NCI-H526 (cell line): ENCODE measurements at regions not wholly inside any gene's neighbourhood (a gene's known extent, or its start where the extent isn't known, plus 50 kb on each side); places are given as distances from the start of the nearest gene placed in this dataset.

Experiments used
- DNase-seq, 2 experiments: peaks; one replicate each; lab custom pipeline; 2025; lab: John Stamatoyannopoulos, UW

- no peak for DNase-seq
Measured at GRCh38 chr7:120164-120991, 72.0 kb upstream of the FAM20C start.

GRCh38 chr7:121002-121785, 71.2 kb upstream of the FAM20C start:
- DNase-seq, result no peak

GRCh38 chr7:123237-123636, 69.1 kb upstream of the FAM20C start:
- no peak for DNase-seq

GRCh38 chr7:124130-124949, 68.0 kb upstream of the FAM20C start:
- peak in 1 of 2 experiments; percentile 64 for DNase-seq

- no peak for DNase-seq
Measured at GRCh38 chr7:125061-125475, 67.3 kb upstream of the FAM20C start.

GRCh38 chr7:125661-126060, 66.7 kb upstream of the FAM20C start:
- DNase-seq, result no peak

- DNase-seq, result no peak
Measured at GRCh38 chr7:126368-126767, 66.0 kb upstream of the FAM20C start.

- no peak for DNase-seq
Measured at GRCh38 chr7:127064-127598, 65.2 kb upstream of the FAM20C start.

- DNase-seq, result no peak
Measured at GRCh38 chr7:128171-129080, 63.9 kb upstream of the FAM20C start.

- peak in 1 of 2 experiments; percentile 49 for DNase-seq
Measured at GRCh38 chr7:129366-130221, 62.8 kb upstream of the FAM20C start.

- no peak for DNase-seq
Measured at GRCh38 chr7:130222-130572, 62.2 kb upstream of the FAM20C start.

- DNase-seq, result no peak
Measured at GRCh38 chr7:130875-131780, 61.2 kb upstream of the FAM20C start.

- DNase-seq, result no peak
Measured at GRCh38 chr7:131781-132482, 60.4 kb upstream of the FAM20C start.

GRCh38 chr7:132899-133298, 59.5 kb upstream of the FAM20C start:
- DNase-seq, result no peak

- no peak for DNase-seq
Measured at GRCh38 chr7:133470-133869, 58.9 kb upstream of the FAM20C start.

GRCh38 chr7:134029-134428, 58.3 kb upstream of the FAM20C start:
- no peak for DNase-seq

- DNase-seq, result no peak
Measured at GRCh38 chr7:134561-135256, 57.7 kb upstream of the FAM20C start.

GRCh38 chr7:135257-135653, 57.1 kb upstream of the FAM20C start:
- no peak for DNase-seq
